ENCODE measurements at regions not wholly inside any gene's neighbourhood (a gene's known extent, or its start where the extent isn't known, plus 50 kb on each side); places are given as distances from the start of the nearest gene placed in this dataset.

DNA sequence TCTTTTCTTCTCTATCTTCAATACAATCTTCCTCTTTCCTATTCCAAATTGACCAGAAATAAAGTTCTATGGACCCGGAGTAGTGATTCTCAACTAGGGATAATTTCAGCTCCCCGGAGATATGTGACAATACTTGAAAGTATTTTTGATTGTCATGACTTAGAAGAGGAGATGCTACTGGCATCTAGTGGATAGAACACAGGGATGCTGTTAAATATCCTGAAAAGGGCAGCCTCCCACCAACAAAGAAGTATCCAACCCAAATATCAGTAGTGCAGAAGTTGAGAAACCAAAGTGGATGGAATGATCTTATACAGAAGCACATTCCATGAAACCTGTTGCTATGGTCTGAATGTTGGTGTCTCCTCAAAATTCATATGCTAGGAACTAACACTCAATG, 65.7 kb upstream of the NDST3 start:
- no peak for DNase-seq
- TF ChIP-seq, protein P1, sequence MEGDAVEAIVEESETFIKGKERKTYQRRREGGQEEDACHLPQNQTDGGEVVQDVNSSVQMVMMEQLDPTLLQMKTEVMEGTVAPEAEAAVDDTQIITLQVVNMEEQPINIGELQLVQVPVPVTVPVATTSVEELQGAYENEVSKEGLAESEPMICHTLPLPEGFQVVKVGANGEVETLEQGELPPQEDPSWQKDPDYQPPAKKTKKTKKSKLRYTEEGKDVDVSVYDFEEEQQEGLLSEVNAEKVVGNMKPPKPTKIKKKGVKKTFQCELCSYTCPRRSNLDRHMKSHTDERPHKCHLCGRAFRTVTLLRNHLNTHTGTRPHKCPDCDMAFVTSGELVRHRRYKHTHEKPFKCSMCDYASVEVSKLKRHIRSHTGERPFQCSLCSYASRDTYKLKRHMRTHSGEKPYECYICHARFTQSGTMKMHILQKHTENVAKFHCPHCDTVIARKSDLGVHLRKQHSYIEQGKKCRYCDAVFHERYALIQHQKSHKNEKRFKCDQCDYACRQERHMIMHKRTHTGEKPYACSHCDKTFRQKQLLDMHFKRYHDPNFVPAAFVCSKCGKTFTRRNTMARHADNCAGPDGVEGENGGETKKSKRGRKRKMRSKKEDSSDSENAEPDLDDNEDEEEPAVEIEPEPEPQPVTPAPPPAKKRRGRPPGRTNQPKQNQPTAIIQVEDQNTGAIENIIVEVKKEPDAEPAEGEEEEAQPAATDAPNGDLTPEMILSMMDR (IDR thresholded peaks at IDR 0.05): no peak
- TF ChIP-seq POLR2A (IDR thresholded peaks at IDR 0.05): no peak
- Histone ChIP-seq H3K4me1 (no peaks in the 10 kb centered on the region), H3K9me3 (no peaks in the 10 kb centered on the region), H3K36me3 (no peaks in the 10 kb centered on the region), H3K4me3 (no peak overlapping the region), H3K27me3 (no peaks in the 10 kb centered on the region), H3K27ac (no peak overlapping the region)

DNA sequence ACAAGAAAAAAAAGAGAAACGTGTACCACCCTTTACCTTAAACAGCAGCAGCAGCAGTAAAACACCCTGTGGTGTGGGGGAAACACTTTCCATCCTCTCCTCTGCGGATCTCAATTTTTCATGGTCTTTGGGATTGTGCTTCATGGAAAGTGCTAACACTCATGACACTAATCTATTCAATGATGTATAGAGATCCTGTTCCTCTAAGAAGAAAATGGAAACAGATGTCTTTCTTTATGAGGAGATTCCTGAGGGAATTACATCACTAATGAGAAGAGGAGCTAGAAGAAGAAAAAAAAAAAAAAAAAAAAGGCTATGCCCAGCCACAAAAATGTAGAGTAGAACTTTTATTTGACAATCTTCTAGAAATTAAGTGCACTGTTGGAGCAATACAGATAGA, 62.9 kb upstream of the NDST3 start:
- Histone ChIP-seq H3K27me3 (no peaks in the 10 kb centered on the region), H3K9me3 (no peaks in the 10 kb centered on the region), H3K27ac (no peak overlapping the region), H3K36me3 (no peaks in the 10 kb centered on the region), H3K4me3 (no peak overlapping the region), H3K4me1 (no peaks in the 10 kb centered on the region)
- DNase-seq: no peak
- TF ChIP-seq, protein P1 (IDR thresholded peaks at IDR 0.05): no peak
- TF ChIP-seq POLR2A (IDR thresholded peaks at IDR 0.05): no peak

DNA sequence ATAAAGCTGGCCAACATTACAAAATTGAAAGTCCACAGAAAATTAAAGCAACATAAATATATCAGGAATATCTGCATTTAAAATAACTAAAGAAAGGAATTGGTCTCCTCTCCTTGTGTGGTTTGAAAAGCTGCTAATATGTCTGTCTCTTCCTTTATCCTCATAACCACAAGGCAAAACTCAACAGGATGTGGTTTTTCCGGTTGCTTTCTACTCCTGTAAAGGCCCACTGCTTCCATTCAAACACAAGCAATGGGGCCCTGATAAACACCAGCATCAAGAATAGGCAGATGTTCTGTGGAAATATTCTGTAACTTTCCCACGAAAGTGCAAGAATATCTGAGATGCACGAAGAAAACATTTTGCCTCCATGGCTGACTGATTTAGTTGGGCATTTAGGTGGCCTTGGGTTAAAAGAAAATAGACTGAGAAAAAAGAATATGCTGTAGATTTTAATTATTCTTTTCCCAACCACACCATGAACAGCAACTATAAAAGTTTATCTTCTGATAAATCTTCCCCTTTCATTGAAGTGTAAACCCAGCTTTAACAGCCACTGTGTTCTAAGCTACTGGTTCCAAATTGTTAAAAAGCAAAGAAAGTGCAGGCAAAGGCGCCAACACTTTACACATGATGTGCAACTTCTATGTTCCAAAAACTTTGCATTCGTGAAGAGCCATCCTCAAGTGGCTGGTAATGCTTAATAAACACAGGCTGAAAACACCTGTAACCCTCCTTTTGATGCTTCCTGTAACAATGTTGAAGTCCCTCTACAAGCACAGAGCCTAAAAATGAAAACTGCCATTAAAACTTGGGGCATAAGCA, 50.5 kb upstream of the NDST3 start:
- no peaks in the 10 kb centered on the region for H3K36me3 ChIP-seq
- no peaks in the 10 kb centered on the region for H3K4me1 ChIP-seq
- H3K27me3 ChIP-seq: no peaks in the 10 kb centered on the region
- no peak overlapping the region for H3K4me3 ChIP-seq
- TF ChIP-seq POLR2A (IDR thresholded peaks at IDR 0.05): no peak
- TF ChIP-seq, protein P1 (IDR thresholded peaks at IDR 0.05): no peak
- H3K9me3 ChIP-seq: no peaks in the 10 kb centered on the region
- H3K27ac ChIP-seq: no peak overlapping the region
- no peak for DNase-seq

DNA sequence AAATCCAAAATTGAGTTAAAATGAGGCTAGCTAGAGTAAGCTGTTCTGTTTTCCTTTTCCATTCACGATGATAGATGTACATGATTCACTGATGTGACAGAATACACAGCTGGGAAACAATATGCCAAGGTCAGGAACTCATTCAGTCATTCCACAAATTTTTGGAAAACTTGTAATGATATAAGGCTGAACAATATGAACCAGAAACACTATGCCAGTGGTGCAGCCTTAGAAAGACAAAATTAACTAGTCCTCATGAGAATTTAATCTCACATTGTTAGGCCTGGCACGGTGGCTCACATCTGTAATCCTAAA, 50.0 kb upstream of the NDST3 start:
- Histone ChIP-seq H3K4me3 (no peak overlapping the region), H3K27me3 (no peaks in the 10 kb centered on the region), H3K36me3 (no peaks in the 10 kb centered on the region), H3K9me3 (no peaks in the 10 kb centered on the region), H3K27ac (no peak overlapping the region), H3K4me1 (no peaks in the 10 kb centered on the region)
- TF ChIP-seq, protein P1 (IDR thresholded peaks at IDR 0.05): no peak
- no peak for DNase-seq

Small RNA genes lying in the stretch of these regions (small RNA-seq; reads per million reads assigned to genes)
- gene AC107399.1: 0 reads per million in 2 donors

All from Peyer's patch (tissue), 4 donors.